Common myeloid progenitor, CD34-positive (primary cell): ENCODE measurements at regions not wholly inside any gene's neighbourhood (a gene's known extent, or its start where the extent isn't known, plus 50 kb on each side); places are given as distances from the start of the nearest gene placed in this dataset.

Source experiments
- CTCF ChIA-PET: fragments of 350-600 bp; sonication (Branson Sonifier 250); formaldehyde crosslinking; loops from one replicate; lab custom pipeline; 2021; ENCODE audit warnings: antibody characterized with exemption; lab: Charles Lee
- POLR2A ChIA-PET: fragments of 350-600 bp; sonication (Branson Sonifier 250); formaldehyde crosslinking; loops from one replicate; lab custom pipeline; 2021; ENCODE audit warnings: antibody characterized with exemption; lab: Charles Lee
- DNase-seq, 3 donors: peaks; one replicate each; pipeline versions ENCODE4 v3.0.0 to v3.0.0-alpha.2; 2013
- H3K27ac ChIP-seq, 2 experiments: 1 replicate in 1 of 2; 2 replicates in 1 of 2; pipeline ENCODE4 v1.7.0; 2013; ENCODE audit warnings: inconsistent platforms in 2 of 2, low read length in 2 of 2, mild to moderate bottlenecking in 2 of 2, low read depth in 1 of 2, moderate library complexity in 1 of 2; ENCODE audit not compliant: severe bottlenecking in 2 of 2, insufficient read depth in 1 of 2, poor library complexity in 1 of 2
- H3K27me3 ChIP-seq, 5 experiments: replicated peaks in 2 of 5; 1 replicate in 3 of 5; 2 replicates in 2 of 5; pipeline versions ENCODE4 v1.6.1 to v1.7.0; 2013; ENCODE audit warnings: low read length in 4 of 5, mild to moderate bottlenecking in 2 of 5, moderate library complexity in 2 of 5, inconsistent platforms in 1 of 5; ENCODE audit not compliant: insufficient read depth in 5 of 5, control insufficient read depth in 4 of 5
- H3K36me3 ChIP-seq, 4 experiments: 1 replicate in 2 of 4; 2 replicates in 2 of 4; pipeline versions ENCODE4 v1.6.1 to v1.7.0; 2013; ENCODE audit warnings: low read length in 3 of 4, control low read depth in 1 of 4, mild to moderate bottlenecking in 1 of 4; ENCODE audit not compliant: control insufficient read depth in 4 of 4, insufficient read depth in 4 of 4
- H3K4me1 ChIP-seq, 4 experiments: 1 replicate in 3 of 4; 2 replicates in 1 of 4; pipeline versions ENCODE4 v1.6.1 to v1.7.1; 2013; ENCODE audit warnings: low read length in 3 of 4, mild to moderate bottlenecking in 3 of 4, control low read depth in 1 of 4, inconsistent platforms in 1 of 4, moderate library complexity in 1 of 4; ENCODE audit not compliant: control insufficient read depth in 4 of 4, insufficient read depth in 4 of 4; ENCODE audit errors: control extremely low read depth in 1 of 4
- H3K4me3 ChIP-seq, 7 experiments: 1 replicate in 4 of 7; 2 replicates in 3 of 7; pipeline versions ENCODE4 v1.5.1 to v1.7.0; 2013; ENCODE audit warnings: mild to moderate bottlenecking in 7 of 7, low read length in 6 of 7, moderate library complexity in 6 of 7, inconsistent platforms in 2 of 7, low read depth in 2 of 7, control low read depth in 1 of 7; ENCODE audit not compliant: insufficient read depth in 4 of 7, control insufficient read depth in 1 of 7; ENCODE audit errors: extremely low read depth in 1 of 7
- H3K9me3 ChIP-seq, 5 experiments: 1 replicate in 4 of 5; 2 replicates in 1 of 5; pipeline versions ENCODE4 v1.6.1 to v1.7.1; 2013; ENCODE audit warnings: low read length in 4 of 5, mild to moderate bottlenecking in 2 of 5, inconsistent platforms in 1 of 5, low read depth in 1 of 5, moderate library complexity in 1 of 5; ENCODE audit not compliant: control insufficient read depth in 4 of 5, insufficient read depth in 2 of 5; ENCODE audit errors: control extremely low read depth in 1 of 5
- WGBS: methylation state at CpG from one replicate; pipeline ENCODE4 v1.1.5; 2013; ENCODE audit not compliant: insufficient coverage; 5-methylcytosine and 5-hydroxymethylcytosine counted together

DNA sequence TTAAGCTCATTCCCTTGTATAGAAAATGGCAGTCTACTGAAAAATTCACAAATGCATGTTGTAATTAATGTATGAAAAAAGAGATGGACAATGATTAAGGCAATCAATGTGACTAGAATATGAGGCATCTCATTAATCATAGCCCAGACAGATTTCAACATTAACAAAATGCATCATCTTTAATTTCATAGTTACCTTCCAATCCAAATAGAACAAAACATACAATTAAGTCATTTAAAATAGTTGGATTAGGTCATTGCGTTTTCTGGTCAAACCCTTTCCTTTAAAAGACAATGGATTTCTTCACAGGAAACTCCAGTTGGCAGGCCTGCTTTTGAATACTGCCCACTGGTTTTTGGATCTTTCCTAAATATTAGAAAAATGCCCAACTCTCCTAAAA lies 203.9 kb downstream of the HAO1 start:
- Histone ChIP-seq H3K27ac (no peak overlapping the region), H3K4me3 (no peak overlapping the region), H3K4me1 (no peaks in the 10 kb centered on the region), H3K27me3 (no peaks in the 10 kb centered on the region), H3K36me3 (no peaks in the 10 kb centered on the region), H3K9me3 (no peaks in the 10 kb centered on the region)
- no CpG with 5 or more reads among the region's 1 CpG for WGBS
- POLR2A ChIA-PET, result no interaction called here
- CTCF ChIA-PET, result no interaction called here
- DNase-seq, result no peak

- Histone ChIP-seq H3K27me3 (no peaks in the 10 kb centered on the region), H3K4me1 (no peaks in the 10 kb centered on the region), H3K4me3 (no peak overlapping the region), H3K36me3 (no peaks in the 10 kb centered on the region), H3K27ac (no peak overlapping the region), H3K9me3 (peaks cover 0 to 2% (median 0%) of the 10 kb centered on the region in 5 experiments)
- DNase-seq, result no peak
- ChIA-PET POLR2A (no interaction called here), CTCF (no interaction called here)
- 89% methylated on average over 1 of the region's 2 CpGs for WGBS
These were observed 198.4 kb downstream of the HAO1 start for GRCh38 chr20:7741866-7742265.

DNA sequence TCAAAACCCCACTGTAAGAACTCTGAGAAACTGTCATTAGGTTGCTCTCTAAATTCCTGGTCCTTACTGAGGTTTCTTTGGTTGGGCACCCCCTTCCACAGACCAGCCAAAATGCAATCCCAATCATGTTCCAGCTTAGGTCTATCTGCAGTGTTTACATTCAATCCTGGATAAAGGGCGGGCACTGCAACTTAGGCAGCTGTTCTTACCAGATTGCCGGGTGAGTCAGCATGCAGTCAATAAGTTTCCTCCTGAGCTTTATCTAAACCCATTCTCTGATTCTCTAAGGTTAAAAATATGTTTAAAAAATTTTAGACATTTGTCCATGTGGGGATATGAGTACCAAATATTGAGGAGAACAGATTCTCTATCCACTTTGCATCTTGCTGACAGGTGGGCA lies 197.8 kb downstream of the HAO1 start:
- Histone ChIP-seq H3K36me3 (no peaks in the 10 kb centered on the region), H3K4me3 (no peak overlapping the region), H3K27ac (no peak overlapping the region), H3K9me3 (peaks cover 0 to 2% (median 0%) of the 10 kb centered on the region in 5 experiments), H3K4me1 (no peaks in the 10 kb centered on the region), H3K27me3 (no peaks in the 10 kb centered on the region)
- 88% methylated on average over 1 of the region's 2 CpGs for WGBS
- no peak for DNase-seq
- ChIA-PET CTCF (no interaction called here), POLR2A (no interaction called here)

- no peak overlapping the region for H3K4me3 ChIP-seq
- no peaks in the 10 kb centered on the region for H3K4me1 ChIP-seq
- WGBS, result 80% methylated on average over 1 of the region's 1 CpG
- CTCF ChIA-PET, result no interaction called here
- POLR2A ChIA-PET, result no interaction called here
- no peak overlapping the region for H3K27ac ChIP-seq
- H3K36me3 ChIP-seq, result no peaks in the 10 kb centered on the region
- no peak for DNase-seq
- H3K9me3 ChIP-seq, result peaks cover 0 to 2% (median 0%) of the 10 kb centered on the region in 5 experiments
- no peaks in the 10 kb centered on the region for H3K27me3 ChIP-seq
These were observed 195.8 kb downstream of the HAO1 start for GRCh38 chr20:7744411-7744810.

- Histone ChIP-seq H3K27me3 (peaks cover 0 to 3% (median 0%) of the 10 kb centered on the region in 5 experiments), H3K9me3 (peaks cover 0 to 2% (median 0%) of the 10 kb centered on the region in 5 experiments), H3K27ac (no peak overlapping the region), H3K36me3 (no peaks in the 10 kb centered on the region), H3K4me3 (no peak overlapping the region), H3K4me1 (no peaks in the 10 kb centered on the region)
- ChIA-PET CTCF (no interaction called here), POLR2A (no interaction called here)
- no peak for DNase-seq
These were observed 191.6 kb downstream of the HAO1 start for GRCh38 chr20:7748624-7749023.

DNA sequence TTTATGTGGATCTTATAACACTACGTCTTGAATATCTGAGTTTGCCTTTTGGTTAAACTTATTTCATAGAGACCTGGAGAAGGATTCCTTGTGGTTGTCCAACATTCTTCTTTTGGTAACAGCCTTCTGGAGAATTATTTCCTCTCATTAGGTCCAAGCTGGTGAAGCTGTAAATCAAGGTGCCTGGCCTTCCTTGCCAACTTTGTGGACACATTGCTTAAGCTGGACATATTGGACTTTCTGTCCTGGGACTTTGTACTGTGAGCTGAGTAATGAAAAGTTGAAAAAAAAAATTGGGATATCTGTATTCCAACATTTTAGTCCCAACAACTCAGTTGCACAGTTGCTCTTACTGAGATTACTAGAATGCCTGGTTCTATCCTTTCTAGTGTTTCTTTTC lies 186.2 kb downstream of the HAO1 start:
- no CpG with 5 or more reads among the region's 1 CpG for WGBS
- ChIA-PET POLR2A (no interaction called here), CTCF (no interaction called here)
- Histone ChIP-seq H3K27me3 (peaks cover 0 to 3% (median 0%) of the 10 kb centered on the region in 5 experiments), H3K27ac (no peak overlapping the region), H3K4me3 (no peak overlapping the region), H3K36me3 (no peaks in the 10 kb centered on the region), H3K4me1 (no peaks in the 10 kb centered on the region), H3K9me3 (no peaks in the 10 kb centered on the region)
- DNase-seq, result no peak

- DNase-seq, result no peak
- CTCF ChIA-PET, result no interaction called here
- no CpG with 5 or more reads among the region's 3 CpGs for WGBS
These were observed 181.9 kb downstream of the HAO1 start for GRCh38 chr20:7758406-7758805.

More at GRCh38 chr20:7758406-7758805, 181.9 kb downstream of the HAO1 start:
- Histone ChIP-seq H3K27me3 (no peaks in the 10 kb centered on the region), H3K27ac (no peak overlapping the region), H3K4me3 (no peak overlapping the region), H3K36me3 (no peaks in the 10 kb centered on the region), H3K4me1 (no peaks in the 10 kb centered on the region), H3K9me3 (no peaks in the 10 kb centered on the region)
- POLR2A ChIA-PET, result no interaction called here
